Peyer's patch (tissue), 4 donors: ENCODE measurements at regions not wholly inside any gene's neighbourhood (a gene's known extent, or its start where the extent isn't known, plus 50 kb on each side); places are given as distances from the start of the nearest gene placed in this dataset.

ENCODE experiments used
- POLR2A ChIP-seq, 2 donors: fragments of 450-650 bp; IDR thresholded peaks; one replicate each; pipeline ENCODE4 v1.5.1; 2017; ENCODE audit warnings: antibody characterized with exemption in 2 of 2, mild to moderate bottlenecking in 2 of 2, moderate library complexity in 2 of 2
- TF ChIP-seq, protein P1 (sequence below), 6 experiments: fragments of 450-650 bp in 4 of 6; fragments of 200-600 bp in 2 of 6; sonication (generic) in 1 of 6; IDR thresholded peaks; one replicate each; pipeline ENCODE4 v1.5.1; 2017 to 2019; ENCODE audit warnings: antibody characterized with exemption in 6 of 6, mild to moderate bottlenecking in 3 of 6, moderate library complexity in 1 of 6

- TF ChIP-seq, protein P1, sequence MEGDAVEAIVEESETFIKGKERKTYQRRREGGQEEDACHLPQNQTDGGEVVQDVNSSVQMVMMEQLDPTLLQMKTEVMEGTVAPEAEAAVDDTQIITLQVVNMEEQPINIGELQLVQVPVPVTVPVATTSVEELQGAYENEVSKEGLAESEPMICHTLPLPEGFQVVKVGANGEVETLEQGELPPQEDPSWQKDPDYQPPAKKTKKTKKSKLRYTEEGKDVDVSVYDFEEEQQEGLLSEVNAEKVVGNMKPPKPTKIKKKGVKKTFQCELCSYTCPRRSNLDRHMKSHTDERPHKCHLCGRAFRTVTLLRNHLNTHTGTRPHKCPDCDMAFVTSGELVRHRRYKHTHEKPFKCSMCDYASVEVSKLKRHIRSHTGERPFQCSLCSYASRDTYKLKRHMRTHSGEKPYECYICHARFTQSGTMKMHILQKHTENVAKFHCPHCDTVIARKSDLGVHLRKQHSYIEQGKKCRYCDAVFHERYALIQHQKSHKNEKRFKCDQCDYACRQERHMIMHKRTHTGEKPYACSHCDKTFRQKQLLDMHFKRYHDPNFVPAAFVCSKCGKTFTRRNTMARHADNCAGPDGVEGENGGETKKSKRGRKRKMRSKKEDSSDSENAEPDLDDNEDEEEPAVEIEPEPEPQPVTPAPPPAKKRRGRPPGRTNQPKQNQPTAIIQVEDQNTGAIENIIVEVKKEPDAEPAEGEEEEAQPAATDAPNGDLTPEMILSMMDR (IDR thresholded peaks at IDR 0.05) = no peak
- TF ChIP-seq POLR2A (IDR thresholded peaks at IDR 0.05) = no peak
Observed at GRCh38 chr13:80871481-80871880, 530.6 kb upstream of the SPRY2 start.
